ENCODE measurements at regions not wholly inside any gene's neighbourhood (a gene's known extent, or its start where the extent isn't known, plus 50 kb on each side); places are given as distances from the start of the nearest gene placed in this dataset.

GRCh38 chr21:28492127-28492526 is 500.6 kb downstream of the LTN1 start:
- Histone ChIP-seq H3K27me3 (ENCODE audit: control insufficient read depth, low read length) (0 out of 2 replicates have a peak, but pooled peaks cover 3% of the 10 kb centered on the region), H3F3A (ENCODE audit: control insufficient read depth, insufficient read depth) (no peaks in the 10 kb centered on the region), H3K9me3 (ENCODE audit: control insufficient read depth, insufficient read depth, low read length) (no peaks in the 10 kb centered on the region), H3K36me3 (ENCODE audit: control insufficient read depth, low read length) (no peaks in the 10 kb centered on the region), H3K79me2 (ENCODE audit: control insufficient read depth, low read length) (no peaks in the 10 kb centered on the region), H4K20me1 (ENCODE audit: control insufficient read depth, insufficient read depth, low read depth, low read length) (no peaks in the 10 kb centered on the region), H3K27ac (ENCODE audit: low read depth, low read length) (no peak overlapping the region), H3K4me2 (ENCODE audit: low read length) (no peak overlapping the region), H3K4me3 (ENCODE audit: low read length) (no peak overlapping the region), H3K9me2 (replicated peaks; ENCODE audit: control insufficient read depth, low read length) (no peaks in the 10 kb centered on the region), H3K4me1 (ENCODE audit: control insufficient read depth, low read length) (no peaks in the 10 kb centered on the region)
- TF ChIP-seq EZH2phosphoT487 (IDR thresholded peaks at IDR 0.05; ENCODE audit: borderline replicate concordance, low read length), result no peak
- no peak for TF ChIP-seq CTCF (IDR thresholded peaks at IDR 0.05; ENCODE audit: low read depth, low read length, poor library complexity, severe bottlenecking)

- no peaks in the 10 kb centered on the region for H3K4me1 ChIP-seq (ENCODE audit: control insufficient read depth, low read length)
- H3F3A ChIP-seq (ENCODE audit: control insufficient read depth, insufficient read depth), result no peaks in the 10 kb centered on the region
- H3K9me2 ChIP-seq (replicated peaks; ENCODE audit: control insufficient read depth, low read length), result no peaks in the 10 kb centered on the region
- H3K27me3 ChIP-seq (ENCODE audit: control insufficient read depth, low read length), result 0 out of 2 replicates have a peak, but pooled peaks cover 3% of the 10 kb centered on the region
- no peaks in the 10 kb centered on the region for H3K36me3 ChIP-seq (ENCODE audit: control insufficient read depth, low read length)
- no peak overlapping the region for H3K4me3 ChIP-seq (ENCODE audit: low read length)
- no peaks in the 10 kb centered on the region for H4K20me1 ChIP-seq (ENCODE audit: control insufficient read depth, insufficient read depth, low read depth, low read length)
- TF ChIP-seq CTCF (IDR thresholded peaks at IDR 0.05; ENCODE audit: low read depth, low read length, poor library complexity, severe bottlenecking) (no peak), EZH2phosphoT487 (IDR thresholded peaks at IDR 0.05; ENCODE audit: borderline replicate concordance, low read length) (no peak)
- no peaks in the 10 kb centered on the region for H3K79me2 ChIP-seq (ENCODE audit: control insufficient read depth, low read length)
- H3K4me2 ChIP-seq (ENCODE audit: low read length), result no peak overlapping the region
- no peak overlapping the region for H3K27ac ChIP-seq (ENCODE audit: low read depth, low read length)
- H3K9me3 ChIP-seq (ENCODE audit: control insufficient read depth, insufficient read depth, low read length), result no peaks in the 10 kb centered on the region
Observed at GRCh38 chr21:28489821-28490350, 502.8 kb downstream of the LTN1 start.

GRCh38 chr21:28489162-28489561 is 503.5 kb downstream of the LTN1 start:
- 0 out of 2 replicates have a peak, but pooled peaks cover 3% of the 10 kb centered on the region for H3K27me3 ChIP-seq (ENCODE audit: control insufficient read depth, low read length)
- H4K20me1 ChIP-seq (ENCODE audit: control insufficient read depth, insufficient read depth, low read depth, low read length), result no peaks in the 10 kb centered on the region
- TF ChIP-seq EZH2phosphoT487 (IDR thresholded peaks at IDR 0.05; ENCODE audit: borderline replicate concordance, low read length) (no peak), CTCF (IDR thresholded peaks at IDR 0.05; ENCODE audit: low read depth, low read length, poor library complexity, severe bottlenecking) (no peak)
- H3F3A ChIP-seq (ENCODE audit: control insufficient read depth, insufficient read depth), result no peaks in the 10 kb centered on the region
- H3K79me2 ChIP-seq (ENCODE audit: control insufficient read depth, low read length), result no peaks in the 10 kb centered on the region
- H3K4me3 ChIP-seq (ENCODE audit: low read length), result no peak overlapping the region
- H3K9me3 ChIP-seq (ENCODE audit: control insufficient read depth, insufficient read depth, low read length), result no peaks in the 10 kb centered on the region
- no peaks in the 10 kb centered on the region for H3K36me3 ChIP-seq (ENCODE audit: control insufficient read depth, low read length)
- H3K4me2 ChIP-seq (ENCODE audit: low read length), result no peak overlapping the region
- no peak overlapping the region for H3K27ac ChIP-seq (ENCODE audit: low read depth, low read length)
- H3K9me2 ChIP-seq (replicated peaks; ENCODE audit: control insufficient read depth, low read length), result no peaks in the 10 kb centered on the region
- H3K4me1 ChIP-seq (ENCODE audit: control insufficient read depth, low read length), result no peaks in the 10 kb centered on the region
